ENCODE measurements at regions not wholly inside any gene's neighbourhood (a gene's known extent, or its start where the extent isn't known, plus 50 kb on each side); places are given as distances from the start of the nearest gene placed in this dataset.

- TF ChIP-seq CTCF (conservative IDR thresholded peaks at IDR 0.05; ENCODE audit: low read length) (no peak), EZH2phosphoT487 (IDR thresholded peaks at IDR 0.05; ENCODE audit: borderline replicate concordance, low read depth, low read length) (no peak)
Observed at GRCh38 chr20:60729135-60729900, 522.7 kb upstream of the CDH4 start.

All from OCI-LY7 (cell line).